GM18868 (cell line): ENCODE measurements at regions not wholly inside any gene's neighbourhood (a gene's known extent, or its start where the extent isn't known, plus 50 kb on each side); places are given as distances from the start of the nearest gene placed in this dataset.
"Not testable (repeated sequence)": the region's sequence is repeated elsewhere in the genome, so short reads cannot be mapped to it uniquely, and the experiment has no call there.

Experiments used
- ATAC-seq: cut with Tn5 transposase; IDR thresholded peaks from one replicate; pipeline ENCODE4 v1.9.1; 2021; ENCODE audit warnings: mild to moderate bottlenecking, moderate library complexity; ENCODE audit not compliant: unreplicated experiment

- no peak for ATAC-seq
Observed at GRCh38 chr6:74448850-74449249, 752.8 kb downstream of the CD109 start.

- ATAC-seq = peak; percentile 89
Observed at GRCh38 chr6:74447013-74447412, 751.0 kb downstream of the CD109 start.

DNA sequence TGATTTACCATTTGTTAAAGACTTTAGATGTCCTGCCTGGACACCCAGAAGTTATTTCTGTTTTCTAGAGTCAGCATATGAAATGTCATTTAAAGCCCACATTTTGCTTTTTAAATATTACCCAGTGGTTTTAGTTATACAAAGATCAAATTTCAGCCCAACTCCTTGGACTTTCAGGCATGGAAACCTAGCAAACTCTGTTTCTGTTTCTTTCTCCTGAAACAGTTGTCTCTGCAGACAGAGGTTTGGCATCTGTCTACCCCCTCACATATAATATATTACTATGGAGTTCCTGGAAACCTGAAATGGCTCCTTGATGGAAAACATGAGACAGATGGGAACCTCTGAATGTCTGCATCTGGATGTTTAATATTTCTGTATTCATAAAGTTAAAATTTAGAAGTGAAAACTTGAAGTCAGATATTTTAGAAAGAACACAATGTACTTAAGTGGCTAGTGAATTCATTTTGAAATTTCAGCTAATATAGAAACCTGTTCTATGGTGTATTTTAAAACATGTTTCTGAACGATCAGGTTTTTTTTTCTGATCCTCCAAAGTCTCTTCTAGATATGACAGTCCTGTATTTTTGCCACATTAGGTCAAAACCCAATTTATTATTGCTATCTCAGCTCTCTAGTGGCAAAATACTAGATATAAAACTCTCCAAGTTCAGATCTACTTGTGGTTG lies 743.3 kb downstream of the CD109 start:
- no peak for ATAC-seq

GRCh38 chr6:74438395-74438794 lies 742.4 kb downstream of the CD109 start:
- ATAC-seq = not testable (repeated sequence)

DNA sequence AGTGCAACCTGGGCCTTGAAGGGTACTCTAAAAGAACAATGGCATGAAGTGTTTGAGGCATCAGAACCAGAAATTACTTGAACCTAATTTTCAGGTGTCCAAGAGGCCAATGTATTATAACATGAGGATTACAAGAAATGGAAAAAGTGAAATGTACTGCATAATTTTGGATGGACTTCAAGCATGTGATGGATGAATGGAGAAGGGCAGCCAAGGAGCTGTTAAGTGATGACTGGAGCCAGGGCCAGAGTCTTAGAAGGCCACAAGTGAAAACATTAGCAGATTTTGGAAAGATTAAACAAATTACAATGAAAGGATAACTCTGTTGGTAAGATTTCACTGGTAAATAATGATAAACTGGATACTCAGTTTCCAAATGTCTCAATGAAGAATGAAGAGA lies 738.2 kb downstream of the CD109 start:
- no peak for ATAC-seq

DNA sequence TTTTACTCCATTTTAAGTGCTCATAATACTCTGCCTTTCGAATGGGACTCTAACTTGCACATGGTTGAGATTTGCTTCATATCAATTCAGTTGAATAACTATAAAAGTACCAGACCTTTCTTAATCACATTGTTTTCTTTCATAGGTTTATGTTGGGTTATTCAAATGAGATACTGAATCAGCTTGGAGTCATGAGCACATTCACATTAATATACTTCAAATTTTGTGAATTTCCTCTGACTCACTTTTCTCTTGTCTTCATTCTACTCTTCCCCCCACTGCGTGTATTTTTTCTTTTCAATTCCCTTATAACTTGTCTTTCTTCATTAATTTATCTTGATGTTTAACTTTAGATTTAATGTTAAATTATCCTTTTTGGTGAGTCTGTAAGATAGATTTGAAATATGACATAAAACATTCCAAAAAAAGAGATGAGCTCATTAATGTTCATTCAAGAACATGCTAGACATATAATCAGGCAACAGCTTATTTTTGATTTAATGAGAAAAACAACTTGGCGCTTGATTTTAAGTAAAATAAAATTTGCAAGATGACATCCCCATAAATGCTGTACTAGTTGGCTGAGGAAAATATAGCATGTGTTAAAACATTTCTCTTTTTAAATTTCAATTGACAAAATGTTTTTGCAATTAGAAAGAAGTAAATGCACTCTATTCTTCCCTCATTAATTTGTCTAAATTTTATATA lies 736.0 kb downstream of the CD109 start:
- no peak for ATAC-seq

- ATAC-seq = no peak
Observed at GRCh38 chr6:74420221-74420620, 724.2 kb downstream of the CD109 start.

DNA sequence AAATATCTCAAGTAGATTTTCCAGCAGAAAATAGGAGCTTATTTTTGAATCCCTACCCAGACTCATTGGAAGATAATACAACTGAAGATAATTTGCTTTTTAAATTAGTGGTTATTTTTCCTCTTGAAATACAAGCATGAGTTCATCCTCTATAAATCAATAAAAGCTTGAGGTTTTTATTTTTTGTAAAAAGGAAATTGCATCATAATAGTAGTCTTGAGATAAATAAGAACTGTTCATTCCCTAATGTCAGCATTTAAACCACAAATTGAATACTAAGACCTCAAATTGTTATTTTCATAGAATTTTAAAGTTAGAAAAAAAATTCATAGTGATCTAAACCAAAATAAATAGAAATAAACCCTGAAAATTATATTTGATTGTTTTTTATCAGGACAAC lies 719.1 kb downstream of the CD109 start:
- ATAC-seq = no peak

GRCh38 chr6:74410630-74411029 lies 714.6 kb downstream of the CD109 start:
- ATAC-seq = no peak

- peak; percentile 78 for ATAC-seq
Observed at GRCh38 chr6:74409447-74409846, 713.4 kb downstream of the CD109 start.

GRCh38 chr6:74408844-74409243 lies 712.8 kb downstream of the CD109 start:
- no peak for ATAC-seq

DNA sequence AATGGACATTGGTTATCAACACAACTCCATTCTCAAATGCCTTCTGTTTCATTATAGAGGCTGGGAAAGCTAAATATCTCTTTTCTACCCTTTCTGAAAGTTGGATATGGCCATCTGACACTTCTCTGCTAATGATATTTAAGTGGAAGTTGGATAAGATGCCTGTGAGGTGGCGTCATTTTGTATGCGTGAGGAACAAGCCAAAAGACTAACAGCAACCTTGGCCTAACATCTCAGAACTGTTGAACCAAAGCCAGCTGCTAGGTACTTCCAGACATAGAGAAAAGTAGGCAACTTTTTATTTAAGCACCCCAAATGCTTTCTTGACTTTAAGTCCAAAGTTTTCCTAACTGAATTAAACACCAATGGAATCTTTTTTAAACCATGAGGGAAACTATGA lies 708.4 kb downstream of the CD109 start:
- ATAC-seq = no peak

DNA sequence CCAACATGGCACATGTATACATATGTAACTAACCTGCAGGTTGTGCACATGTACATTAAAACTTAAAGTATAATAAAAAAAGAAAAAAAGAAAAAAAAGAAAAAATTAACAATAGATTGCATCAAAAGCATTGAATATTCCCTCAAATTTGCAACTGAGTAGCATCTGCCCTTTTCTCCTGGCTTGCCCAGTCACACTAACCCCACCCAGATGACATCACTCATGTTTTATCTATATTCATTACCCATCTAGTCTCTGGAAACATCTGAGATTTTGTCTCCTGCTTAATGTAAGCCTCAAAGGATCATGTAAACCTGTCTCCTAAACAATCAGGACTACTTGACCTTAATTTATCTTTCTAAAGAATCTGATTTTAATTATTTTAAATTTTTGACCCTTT lies 706.8 kb downstream of the CD109 start:
- ATAC-seq = no peak

DNA sequence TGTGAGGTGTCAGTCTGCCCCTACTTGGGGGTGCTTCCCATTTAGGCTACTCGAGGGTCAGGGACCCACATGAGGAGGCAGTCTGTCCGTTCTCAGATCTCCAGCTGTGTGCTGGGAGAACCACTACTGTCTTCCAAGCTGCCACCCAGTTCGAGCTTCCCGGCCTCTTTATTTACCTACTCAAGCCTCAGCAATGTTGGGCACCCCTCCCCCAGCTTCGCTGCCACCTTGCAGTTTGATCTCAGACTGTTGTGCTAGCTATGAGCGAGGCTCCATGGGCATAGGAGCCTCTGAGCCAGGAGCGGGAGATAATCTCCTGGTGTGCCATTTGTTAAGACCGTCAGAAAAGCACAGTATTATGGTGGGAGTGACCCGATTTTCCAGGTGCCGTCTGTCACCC lies 682.4 kb downstream of the CD109 start:
- not testable (repeated sequence) for ATAC-seq

GRCh38 chr6:74369556-74369993 lies 673.6 kb downstream of the CD109 start:
- no peak for ATAC-seq

GRCh38 chr6:74368746-74369145 lies 672.7 kb downstream of the CD109 start:
- ATAC-seq = no peak

DNA sequence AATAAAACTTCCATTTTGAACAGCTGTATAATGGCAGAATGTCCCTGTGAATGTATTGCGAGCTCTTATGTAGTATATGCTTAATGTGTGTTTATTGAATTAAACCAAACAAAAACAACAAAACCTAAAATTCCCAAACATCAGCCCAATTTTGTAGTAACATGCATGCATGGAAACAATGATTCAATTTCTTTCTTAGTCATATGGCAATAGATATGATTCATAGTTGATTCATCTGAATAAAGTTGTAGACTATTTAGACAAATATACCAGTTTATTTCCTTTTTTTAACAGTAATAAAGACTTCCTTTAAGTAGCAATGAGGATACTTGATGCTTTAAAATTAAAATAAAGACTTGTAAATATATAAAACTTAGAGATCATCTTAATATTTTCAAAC lies 670.6 kb downstream of the CD109 start:
- no peak for ATAC-seq

DNA sequence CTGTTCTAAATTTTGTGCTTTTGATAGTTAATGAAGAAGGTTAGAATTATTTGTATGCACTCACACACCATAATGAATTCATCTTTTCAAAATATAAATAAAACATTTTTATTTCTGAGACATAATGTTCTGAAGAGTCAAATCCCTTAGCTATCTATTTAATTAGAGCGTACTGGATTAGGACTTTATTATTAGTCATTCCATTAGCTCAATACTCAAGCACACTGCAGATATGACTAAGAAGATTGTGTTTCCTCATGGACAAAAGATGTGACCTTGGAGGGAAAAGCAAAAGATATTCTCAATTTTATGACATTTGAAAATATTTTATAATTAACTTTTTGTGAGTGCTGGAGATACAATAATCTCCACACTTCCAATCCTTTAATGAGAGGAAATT lies 666.4 kb downstream of the CD109 start:
- no peak for ATAC-seq

GRCh38 chr6:74357321-74357720 lies 661.3 kb downstream of the CD109 start:
- ATAC-seq = no peak

DNA sequence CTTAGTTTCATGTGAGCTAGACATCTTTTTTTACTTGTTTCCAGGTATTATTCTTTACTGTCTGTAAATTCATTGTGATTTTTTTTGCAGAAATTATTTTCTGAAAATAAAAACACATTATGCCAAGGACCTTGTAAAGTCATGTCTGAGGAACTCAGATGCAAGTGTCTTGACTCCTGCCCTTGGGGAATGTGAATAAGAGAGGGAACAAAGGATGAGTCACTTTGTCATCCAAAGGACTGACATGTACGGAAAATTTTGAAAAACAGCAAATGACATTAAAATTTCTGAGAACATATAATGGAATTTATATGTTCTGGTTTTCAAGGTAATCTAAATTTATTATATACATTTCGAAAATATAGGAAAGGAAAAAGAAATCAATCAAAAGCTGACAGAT lies 660.4 kb downstream of the CD109 start:
- ATAC-seq = no peak

DNA sequence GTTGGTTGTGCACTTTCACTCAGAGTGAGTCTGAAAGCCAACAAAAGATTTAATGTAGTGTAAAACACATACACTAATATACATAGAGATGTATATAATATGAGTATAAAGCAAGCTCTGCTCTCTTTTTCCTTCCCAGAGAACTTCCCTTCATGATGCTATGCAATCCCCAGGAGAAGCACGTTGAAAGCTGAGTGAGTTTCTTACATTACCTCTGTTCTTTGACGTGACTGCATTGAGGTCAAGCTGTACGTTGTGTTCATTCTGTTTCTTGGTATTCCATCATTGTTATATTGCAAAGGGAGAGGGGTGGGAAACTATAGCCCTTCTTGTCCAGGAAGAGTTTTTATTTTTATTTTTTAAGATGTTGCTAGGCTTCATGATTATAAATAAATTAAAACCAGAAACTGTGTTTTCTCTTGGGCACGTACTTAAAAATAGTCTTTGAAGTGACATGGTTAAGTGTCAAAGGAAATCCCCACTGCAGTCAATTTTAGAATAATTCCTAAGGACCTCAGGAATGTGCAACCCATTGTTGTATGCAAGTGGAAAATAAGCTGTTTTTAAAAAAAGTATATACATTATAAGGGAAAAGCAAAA lies 651.0 kb downstream of the CD109 start:
- ATAC-seq = no peak

- ATAC-seq = no peak
Observed at GRCh38 chr6:74343804-74344203, 647.8 kb downstream of the CD109 start.
